ENCODE measurements at regions not wholly inside any gene's neighbourhood (a gene's known extent, or its start where the extent isn't known, plus 50 kb on each side); places are given as distances from the start of the nearest gene placed in this dataset.
"Not testable (repeated sequence)": the region's sequence is repeated elsewhere in the genome, so short reads cannot be mapped to it uniquely, and the experiment has no call there.

GRCh38 chr2:66242099-66242789 is 192.7 kb upstream of the MEIS1 start:
- DNase-seq = no peak

- DNase-seq = no peak
Observed at GRCh38 chr2:66240286-66240685, 194.6 kb upstream of the MEIS1 start.

GRCh38 chr2:66239655-66240054 is 195.3 kb upstream of the MEIS1 start:
- no peak for DNase-seq

- no peak for DNase-seq
Observed at GRCh38 chr2:66237803-66238379, 197.0 kb upstream of the MEIS1 start.

GRCh38 chr2:66236816-66237802 is 197.8 kb upstream of the MEIS1 start:
- no peak for DNase-seq

GRCh38 chr2:66236067-66236685 is 198.7 kb upstream of the MEIS1 start:
- no peak for DNase-seq

- no peak for DNase-seq
Observed at GRCh38 chr2:66235428-66235827, 199.5 kb upstream of the MEIS1 start.

GRCh38 chr2:66233981-66234380 is 200.9 kb upstream of the MEIS1 start:
- DNase-seq = no peak

GRCh38 chr2:66228128-66228547 is 206.8 kb upstream of the MEIS1 start:
- DNase-seq = no peak

GRCh38 chr2:66217039-66217585 is 217.8 kb upstream of the MEIS1 start:
- no peak for DNase-seq

- DNase-seq = no peak
Observed at GRCh38 chr2:66212749-66213148, 222.2 kb upstream of the MEIS1 start.

- no peak for DNase-seq
Observed at GRCh38 chr2:66202586-66202985, 232.3 kb upstream of the MEIS1 start.

- DNase-seq = no peak
Observed at GRCh38 chr2:66201242-66201641, 233.7 kb upstream of the MEIS1 start.

- DNase-seq = no peak
Observed at GRCh38 chr2:66198873-66199272, 236.1 kb upstream of the MEIS1 start.

GRCh38 chr2:66192888-66193287 is 242.0 kb upstream of the MEIS1 start:
- no peak for DNase-seq

GRCh38 chr2:66191311-66191710 is 243.6 kb upstream of the MEIS1 start:
- no peak for DNase-seq

GRCh38 chr2:66189553-66189952 is 245.4 kb upstream of the MEIS1 start:
- peak; percentile 8 for DNase-seq

GRCh38 chr2:66186537-66186936 is 248.4 kb upstream of the MEIS1 start:
- DNase-seq = no peak

- DNase-seq = no peak
Observed at GRCh38 chr2:66185497-66186054, 249.3 kb upstream of the MEIS1 start.

- DNase-seq = not testable (repeated sequence)
Observed at GRCh38 chr2:66177128-66177796, 257.7 kb upstream of the MEIS1 start.

GRCh38 chr2:66174491-66174890 is 260.4 kb upstream of the MEIS1 start:
- no peak for DNase-seq

GRCh38 chr2:66173645-66174044 is 261.3 kb upstream of the MEIS1 start:
- DNase-seq = no peak
